SH-SY5Y (cell line): ENCODE measurements at regions not wholly inside any gene's neighbourhood (a gene's known extent, or its start where the extent isn't known, plus 50 kb on each side); places are given as distances from the start of the nearest gene placed in this dataset.

Experiments
- GATA2 ChIP-seq: IDR thresholded peaks from 2 replicates; pipeline ENCODE4 v1.6.1; 2011; ENCODE audit warnings: mild to moderate bottlenecking, low read depth, low read length
- GATA3 ChIP-seq: IDR thresholded peaks from 2 replicates; pipeline ENCODE4 v1.6.1; 2011; ENCODE audit warnings: low read depth, mild to moderate bottlenecking, low read length, moderate library complexity

DNA sequence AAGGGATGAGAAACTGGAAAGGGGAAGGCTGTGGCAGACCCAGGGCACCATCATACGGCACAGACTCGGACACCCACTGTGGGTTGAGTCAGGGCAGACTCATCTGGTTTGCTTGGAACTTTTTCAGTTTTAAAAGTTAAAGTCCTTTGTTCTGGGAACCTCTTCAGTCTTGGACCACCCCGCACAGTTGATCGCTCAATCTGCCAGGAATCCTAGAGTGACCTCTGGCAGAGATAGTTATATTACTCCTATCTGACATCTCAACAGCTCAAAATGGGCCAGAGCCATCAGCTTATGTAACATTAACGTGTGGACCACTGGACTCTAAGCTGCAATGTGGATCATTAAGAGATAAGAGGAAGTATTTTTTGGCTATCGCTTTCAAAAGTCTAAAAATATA, 164.3 kb downstream of the ABCA8 start:
- TF ChIP-seq GATA2 (no peak), GATA3 (no peak)
